HEK293 (cell line): ENCODE measurements at regions not wholly inside any gene's neighbourhood (a gene's known extent, or its start where the extent isn't known, plus 50 kb on each side); places are given as distances from the start of the nearest gene placed in this dataset.
A peak's percentile ranks its signal among the peaks of the same experiment; 100 is the strongest.

Source experiments
- CTCF ChIA-PET: fragments of 350-600 bp; formaldehyde crosslinking; extraction: SDS; loops from one replicate; lab custom pipeline; 2021; ENCODE audit warnings: antibody characterized with exemption; lab: Yijun Ruan, JAX
- POLR2A ChIA-PET: fragments of 300-600 bp; formaldehyde crosslinking; extraction: SDS; loops from one replicate; lab custom pipeline; 2020; ENCODE audit warnings: antibody characterized with exemption, inconsistent platforms; lab: Yijun Ruan, JAX
- H3K27ac ChIP-seq: fragments of 200-500 bp; sonication (Bioruptor generic); 2 replicates; pipeline ENCODE4 v1.5.1; 2014; ENCODE audit warnings: low read depth, low read length, control low read depth, inconsistent platforms; ENCODE audit errors: extremely low read depth
- H3K36me3 ChIP-seq, 2 experiments: fragments of 200-500 bp in 1 of 2; sonication (Bioruptor generic) in 1 of 2; 1 replicate in 1 of 2; 2 replicates in 1 of 2; pipeline ENCODE4 v1.5.1; 2014 to 2017; ENCODE audit warnings: inconsistent platforms in 2 of 2, low read length in 2 of 2; ENCODE audit not compliant: control insufficient read depth in 2 of 2, insufficient read depth in 1 of 2
- H3K4me1 ChIP-seq: fragments of 200-500 bp; sonication (Bioruptor generic); 2 replicates; pipeline ENCODE4 v1.5.1; 2014; ENCODE audit warnings: mild to moderate bottlenecking, low read length, inconsistent platforms; ENCODE audit not compliant: control insufficient read depth, insufficient read depth
- H3K4me3 ChIP-seq: 2 replicates; pipeline ENCODE4 v1.5.1; 2011; ENCODE audit warnings: low read depth, mild to moderate bottlenecking, control low read depth, low read length, moderate library complexity
- H3K9me3 ChIP-seq: fragments of 200-500 bp; sonication (Bioruptor generic); 2 replicates; pipeline ENCODE4 v1.5.1; 2014; ENCODE audit warnings: low read depth, low read length, inconsistent platforms; ENCODE audit not compliant: control insufficient read depth, insufficient read depth
- GLIS2 ChIP-seq: fragments of 450-650 bp; formaldehyde crosslinking; IDR thresholded peaks from 2 replicates; pipeline ENCODE4 v1.5.1; 2016; ENCODE audit warnings: missing biosample characterization, missing genetic modification characterization
- KLF9 ChIP-seq: fragments of 450-650 bp; formaldehyde crosslinking; IDR thresholded peaks from 2 replicates; pipeline ENCODE4 v1.5.1; 2016; ENCODE audit warnings: missing biosample characterization, missing genetic modification characterization, low read depth
- MYNN ChIP-seq: fragments of 450-650 bp; formaldehyde crosslinking; IDR thresholded peaks from 2 replicates; pipeline ENCODE4 v1.5.1; 2016; ENCODE audit warnings: missing biosample characterization, missing genetic modification characterization, borderline replicate concordance
- WT1 ChIP-seq: fragments of 450-650 bp; formaldehyde crosslinking; IDR thresholded peaks from 2 replicates; pipeline ENCODE4 v1.5.1; 2016; ENCODE audit warnings: missing biosample characterization, missing genetic modification characterization
- YY2 ChIP-seq: fragments of 450-650 bp; formaldehyde crosslinking; IDR thresholded peaks from 2 replicates; pipeline ENCODE4 v1.5.1; 2016; ENCODE audit warnings: missing biosample characterization, missing genetic modification characterization
- ZBTB1 ChIP-seq: fragments of 450-650 bp; formaldehyde crosslinking; IDR thresholded peaks from 2 replicates; pipeline ENCODE4 v1.5.1; 2016; ENCODE audit warnings: missing biosample characterization, missing genetic modification characterization
- ZBTB11 ChIP-seq: fragments of 450-650 bp; formaldehyde crosslinking; conservative IDR thresholded peaks from 2 replicates; pipeline ENCODE4 v1.5.1; 2016; ENCODE audit warnings: low read depth, missing biosample characterization, missing genetic modification characterization
- ZBTB20 ChIP-seq: fragments of 450-650 bp; formaldehyde crosslinking; IDR thresholded peaks from 2 replicates; pipeline ENCODE4 v1.5.1; 2016; ENCODE audit warnings: missing biosample characterization, missing genetic modification characterization
- ZNF114 ChIP-seq: fragments of 450-650 bp; formaldehyde crosslinking; IDR thresholded peaks from 2 replicates; pipeline ENCODE4 v1.5.0; 2017; ENCODE audit warnings: missing biosample characterization, missing genetic modification characterization
- ZNF175 ChIP-seq: fragments of 450-650 bp; formaldehyde crosslinking; IDR thresholded peaks from 2 replicates; pipeline ENCODE4 v1.5.1; 2016; ENCODE audit warnings: missing biosample characterization, missing genetic modification characterization
- ZNF266 ChIP-seq: fragments of 450-650 bp; formaldehyde crosslinking; IDR thresholded peaks from 2 replicates; pipeline ENCODE4 v1.5.1; 2016; ENCODE audit warnings: missing biosample characterization, missing genetic modification characterization, low read depth
- ZNF311 ChIP-seq: fragments of 450-650 bp; formaldehyde crosslinking; IDR thresholded peaks from 2 replicates; pipeline ENCODE4 v1.5.1; 2017; ENCODE audit warnings: missing biosample characterization, missing genetic modification characterization, borderline replicate concordance
- ZNF366 ChIP-seq: fragments of 450-650 bp; formaldehyde crosslinking; conservative IDR thresholded peaks from 2 replicates; pipeline ENCODE4 v1.5.1; 2016; ENCODE audit warnings: missing biosample characterization, missing genetic modification characterization
- ZNF391 ChIP-seq: fragments of 450-650 bp; formaldehyde crosslinking; IDR thresholded peaks from 2 replicates; pipeline ENCODE4 v1.5.1; 2016; ENCODE audit warnings: low read depth, missing biosample characterization, missing genetic modification characterization, borderline replicate concordance
- ZNF433 ChIP-seq: fragments of 450-650 bp; formaldehyde crosslinking; IDR thresholded peaks from 2 replicates; pipeline ENCODE4 v1.5.1; 2016; ENCODE audit warnings: missing biosample characterization, missing genetic modification characterization, low read depth
- ZNF518A ChIP-seq: fragments of 450-650 bp; formaldehyde crosslinking; conservative IDR thresholded peaks from 2 replicates; pipeline ENCODE4 v1.5.1; 2016; ENCODE audit warnings: low read depth, missing biosample characterization, missing genetic modification characterization
- ZNF530 ChIP-seq: fragments of 450-650 bp; formaldehyde crosslinking; IDR thresholded peaks from 2 replicates; pipeline ENCODE4 v1.5.1; 2016; ENCODE audit warnings: low read depth, missing biosample characterization, missing genetic modification characterization
- ZNF660 ChIP-seq: fragments of 450-650 bp; IDR thresholded peaks from 2 replicates; pipeline ENCODE4 v1.5.1; 2018; ENCODE audit warnings: missing biosample characterization, mild to moderate bottlenecking, missing genetic modification characterization
- ZNF677 ChIP-seq: fragments of 450-650 bp; IDR thresholded peaks from 2 replicates; pipeline ENCODE4 v1.5.0; 2018; ENCODE audit warnings: missing biosample characterization, mild to moderate bottlenecking, missing genetic modification characterization, moderate library complexity
- ZNF785 ChIP-seq: fragments of 450-650 bp; formaldehyde crosslinking; IDR thresholded peaks from 2 replicates; pipeline ENCODE4 v1.5.1; 2016; ENCODE audit warnings: missing biosample characterization, missing genetic modification characterization
- ZNF837 ChIP-seq: fragments of 450-650 bp; formaldehyde crosslinking; IDR thresholded peaks from 2 replicates; pipeline ENCODE4 v1.5.1; 2016; ENCODE audit warnings: missing biosample characterization, missing genetic modification characterization

- no peak overlapping the region for H3K4me3 ChIP-seq
- CTCF ChIA-PET, result no interaction called here
- H3K4me1 ChIP-seq, result no peaks in the 10 kb centered on the region
- H3K9me3 ChIP-seq, result no peaks in the 10 kb centered on the region
- TF ChIP-seq ZNF114 (tag by site-specific recombination) (0 out of 2 replicates have a peak, but pooled peaks have one; percentile 28), ZNF660 (tag by site-specific recombination) (no peak), ZNF785 (0 out of 2 replicates have a peak, but pooled peaks have one; percentile 15), KLF9 (tag by site-specific recombination) (peak; percentile 1; the same call in 1 of the 2 replicates), ZBTB1 (0 out of 2 replicates have a peak, but pooled peaks have one; percentile 16)
- H3K36me3 ChIP-seq, result no peaks in the 10 kb centered on the region
- POLR2A ChIA-PET, result no interaction called here
- H3K27ac ChIP-seq, result no peak overlapping the region
These were observed 169.9 kb downstream of the MN1 start for GRCh38 chr22:27631641-27632040.

- H3K27ac ChIP-seq, result no peak overlapping the region
- POLR2A ChIA-PET, result no interaction called here
- no peaks in the 10 kb centered on the region for H3K4me1 ChIP-seq
- no peaks in the 10 kb centered on the region for H3K9me3 ChIP-seq
- H3K4me3 ChIP-seq, result no peak overlapping the region
- no peaks in the 10 kb centered on the region for H3K36me3 ChIP-seq
- CTCF ChIA-PET, result no interaction called here
- TF ChIP-seq ZBTB20 (tag by site-specific recombination), result no peak
- TF ChIP-seq WT1 (tag by site-specific recombination), result no peak
- TF ChIP-seq ZNF175 (tag by site-specific recombination), result no peak
- no peak for TF ChIP-seq ZBTB11 (tag by site-specific recombination)
- no peak for TF ChIP-seq ZNF266 (tag by site-specific recombination)
- TF ChIP-seq GLIS2 (tag by site-specific recombination), result no peak
- no peak for TF ChIP-seq ZNF837 (tag by site-specific recombination)
- TF ChIP-seq MYNN (tag by site-specific recombination), result no peak
- no peak for TF ChIP-seq ZNF311
- TF ChIP-seq YY2 (tag by site-specific recombination), result no peak
- TF ChIP-seq ZNF391 (tag by site-specific recombination), result no peak
- no peak for TF ChIP-seq ZNF518A (tag by site-specific recombination)
- TF ChIP-seq ZNF366, result no peak
- no peak for TF ChIP-seq ZNF530 (tag by site-specific recombination)
- TF ChIP-seq ZNF433 (tag by site-specific recombination), result no peak
- TF ChIP-seq ZNF677, result 0 out of 2 replicates have a peak, but pooled peaks have one; percentile 10
These were observed 168.9 kb downstream of the MN1 start for GRCh38 chr22:27632451-27633295.
